Endothelial cell of umbilical vein (primary cell): ENCODE measurements at regions not wholly inside any gene's neighbourhood (a gene's known extent, or its start where the extent isn't known, plus 50 kb on each side); places are given as distances from the start of the nearest gene placed in this dataset.
"Not testable (repeated sequence)": the region's sequence is repeated elsewhere in the genome, so short reads cannot be mapped to it uniquely, and the experiment has no call there.

Source experiments
- CTCF ChIP-seq, 2 donors: IDR thresholded peaks; 1 replicate in 1 of 2; 2 replicates in 1 of 2; pipeline ENCODE4 v1.5.1; 2011; ENCODE audit warnings: low read length in 2 of 2, mild to moderate bottlenecking in 2 of 2, moderate library complexity in 2 of 2, control low read depth in 1 of 2, inconsistent platforms in 1 of 2, low read depth in 1 of 2; ENCODE audit not compliant: insufficient read depth in 1 of 2; ENCODE audit errors: extremely low read depth in 1 of 2
- EZH2 ChIP-seq: IDR thresholded peaks from 2 replicates; pipeline ENCODE4 v1.6.1; 2012; ENCODE audit warnings: borderline replicate concordance, low read depth, mild to moderate bottlenecking, moderate library complexity, low read length, inconsistent platforms; ENCODE audit not compliant: severe bottlenecking
- POLR2A ChIP-seq: IDR thresholded peaks from 2 replicates; pipeline ENCODE4 v1.6.1; 2012; ENCODE audit warnings: low read depth, mild to moderate bottlenecking, control low read depth, low read length

GRCh38 chr10:48088087-48088486 lies 88.5 kb upstream of the FAM25C start:
- not testable (repeated sequence) for TF ChIP-seq CTCF (IDR thresholded peaks at IDR 0.05; ENCODE audit: extremely low read depth in 1 of 2, insufficient read depth in 1 of 2, low read depth in 1 of 2, low read length in 2 of 2); EZH2; POLR2A
